ENCODE measurements at regions not wholly inside any gene's neighbourhood (a gene's known extent, or its start where the extent isn't known, plus 50 kb on each side); places are given as distances from the start of the nearest gene placed in this dataset.
A peak's percentile ranks its signal among the peaks of the same experiment; 100 is the strongest.

DNA sequence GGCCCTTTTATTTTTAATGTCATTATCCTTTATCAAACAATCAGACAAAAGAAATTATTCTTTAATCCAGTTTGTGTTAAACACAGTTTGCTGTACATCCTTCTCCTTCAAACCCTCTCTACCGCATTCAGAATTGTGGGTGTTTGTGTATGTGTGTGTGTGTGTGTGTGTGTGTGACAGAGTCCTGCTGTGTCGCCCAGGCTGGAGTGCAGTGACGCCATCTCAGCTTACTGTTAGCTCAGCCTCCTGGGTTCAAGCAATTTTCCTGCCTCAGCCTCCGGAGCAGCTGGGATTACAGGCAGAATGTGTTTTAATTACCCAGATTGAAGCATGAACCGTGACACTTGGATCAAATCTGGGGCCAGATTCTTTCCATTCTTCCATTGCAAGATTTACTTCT lies 723.7 kb downstream of the DCDC2C start:
- ATAC-seq (no peak), DNase-seq (no peak), FAIRE-seq (no peak)
- H3K27ac ChIP-seq, result no peak overlapping the region
- H3K9me3 ChIP-seq, result no peaks in the 10 kb centered on the region
- H3K4me1 ChIP-seq, result no peaks in the 10 kb centered on the region
- no peaks in the 10 kb centered on the region for H3K36me3 ChIP-seq
- 57 to 67% methylated on average over 5 of the region's 5 CpGs for WGBS, 2 donors
- intact Hi-C loops (cut with DNase I), result no loop called here
- TF ChIP-seq, protein P1, sequence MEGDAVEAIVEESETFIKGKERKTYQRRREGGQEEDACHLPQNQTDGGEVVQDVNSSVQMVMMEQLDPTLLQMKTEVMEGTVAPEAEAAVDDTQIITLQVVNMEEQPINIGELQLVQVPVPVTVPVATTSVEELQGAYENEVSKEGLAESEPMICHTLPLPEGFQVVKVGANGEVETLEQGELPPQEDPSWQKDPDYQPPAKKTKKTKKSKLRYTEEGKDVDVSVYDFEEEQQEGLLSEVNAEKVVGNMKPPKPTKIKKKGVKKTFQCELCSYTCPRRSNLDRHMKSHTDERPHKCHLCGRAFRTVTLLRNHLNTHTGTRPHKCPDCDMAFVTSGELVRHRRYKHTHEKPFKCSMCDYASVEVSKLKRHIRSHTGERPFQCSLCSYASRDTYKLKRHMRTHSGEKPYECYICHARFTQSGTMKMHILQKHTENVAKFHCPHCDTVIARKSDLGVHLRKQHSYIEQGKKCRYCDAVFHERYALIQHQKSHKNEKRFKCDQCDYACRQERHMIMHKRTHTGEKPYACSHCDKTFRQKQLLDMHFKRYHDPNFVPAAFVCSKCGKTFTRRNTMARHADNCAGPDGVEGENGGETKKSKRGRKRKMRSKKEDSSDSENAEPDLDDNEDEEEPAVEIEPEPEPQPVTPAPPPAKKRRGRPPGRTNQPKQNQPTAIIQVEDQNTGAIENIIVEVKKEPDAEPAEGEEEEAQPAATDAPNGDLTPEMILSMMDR (IDR thresholded peaks at IDR 0.05), result no peak
- no peak overlapping the region for H3K4me3 ChIP-seq
- H3K27me3 ChIP-seq, result no peaks in the 10 kb centered on the region

- no peak overlapping the region for H3K27ac ChIP-seq
- FAIRE-seq (no peak), ATAC-seq (no peak), DNase-seq (peak in 1 of 6 donors; percentile 15)
- no peaks in the 10 kb centered on the region for H3K4me1 ChIP-seq
- H3K4me3 ChIP-seq, result no peak overlapping the region
- no peaks in the 10 kb centered on the region for H3K9me3 ChIP-seq
- H3K27me3 ChIP-seq, result no peaks in the 10 kb centered on the region
- WGBS, 2 donors, result 15 to 21% methylated on average over 8 of the region's 8 CpGs
- intact Hi-C loops (cut with DNase I), result no loop called here
- TF ChIP-seq, protein P1 (IDR thresholded peaks at IDR 0.05), result no peak
- H3K36me3 ChIP-seq, result no peaks in the 10 kb centered on the region
Measured at GRCh38 chr2:4445821-4446220, 742.4 kb downstream of the DCDC2C start.

DNA sequence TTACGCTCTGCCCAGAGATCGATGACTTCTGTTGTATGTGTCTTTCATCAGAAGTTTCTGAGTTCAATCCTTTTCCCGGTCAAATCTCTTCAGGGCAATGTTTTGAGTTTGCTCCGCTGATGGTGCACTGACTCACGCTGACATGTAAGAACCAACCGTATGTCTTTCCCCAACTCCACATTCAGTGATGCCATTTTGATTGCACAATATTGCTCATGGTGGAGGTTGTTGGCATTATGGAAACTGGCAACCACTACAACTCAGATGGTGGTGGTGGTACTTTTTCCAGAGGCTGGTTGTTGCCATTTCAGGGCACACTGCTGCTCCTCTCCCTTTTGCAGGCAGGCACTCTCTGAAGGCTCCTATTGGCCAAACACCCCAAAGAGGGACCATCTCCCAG lies 751.5 kb downstream of the DCDC2C start:
- TF ChIP-seq, protein P1 (IDR thresholded peaks at IDR 0.05), result no peak
- WGBS, 2 donors, result 83 to 89% methylated on average over 6 of the region's 6 CpGs
- Histone ChIP-seq H3K4me3 (no peak overlapping the region), H3K36me3 (no peaks in the 10 kb centered on the region), H3K27ac (no peak overlapping the region), H3K9me3 (no peaks in the 10 kb centered on the region), H3K4me1 (no peaks in the 10 kb centered on the region), H3K27me3 (no peaks in the 10 kb centered on the region)
- intact Hi-C loops (cut with DNase I), result no loop called here
- FAIRE-seq (no peak), ATAC-seq (no peak), DNase-seq (no peak)

- DNase-seq (no peak), FAIRE-seq (no peak), ATAC-seq (no peak)
- intact Hi-C loops (cut with DNase I), result no loop called here
- Histone ChIP-seq H3K36me3 (no peaks in the 10 kb centered on the region), H3K9me3 (no peaks in the 10 kb centered on the region), H3K27me3 (no peaks in the 10 kb centered on the region), H3K4me3 (no peak overlapping the region), H3K27ac (no peak overlapping the region), H3K4me1 (no peaks in the 10 kb centered on the region)
- 62 to 82% methylated on average over 3 of the region's 3 CpGs for WGBS, 2 donors
- TF ChIP-seq, protein P1 (IDR thresholded peaks at IDR 0.05), result no peak
Measured at GRCh38 chr2:4455486-4456155, 752.2 kb downstream of the DCDC2C start.

- no peaks in the 10 kb centered on the region for H3K27me3 ChIP-seq
- DNase-seq (no peak), FAIRE-seq (no peak), ATAC-seq (no peak)
- H3K4me1 ChIP-seq, result no peaks in the 10 kb centered on the region
- intact Hi-C loops (cut with DNase I), result no loop called here
- H3K36me3 ChIP-seq, result no peaks in the 10 kb centered on the region
- WGBS, 2 donors, result 71 to 77% methylated on average over 12 of the region's 12 CpGs
- no peak overlapping the region for H3K4me3 ChIP-seq
- TF ChIP-seq, protein P1 (IDR thresholded peaks at IDR 0.05), result no peak
- no peak overlapping the region for H3K27ac ChIP-seq
- H3K9me3 ChIP-seq, result no peaks in the 10 kb centered on the region
Measured at GRCh38 chr2:4464634-4465266, 761.4 kb downstream of the DCDC2C start.

Measured in pancreas (tissue), 10 donors.